GM12865 (cell line): ENCODE measurements at regions not wholly inside any gene's neighbourhood (a gene's known extent, or its start where the extent isn't known, plus 50 kb on each side); places are given as distances from the start of the nearest gene placed in this dataset.
A peak's percentile ranks its signal among the peaks of the same experiment; 100 is the strongest.

ENCODE experiments used
- DNase-seq: peaks from one replicate; pipeline ENCODE4 v3.0.0; 2010; ENCODE audit warnings: low read depth
- H3K4me3 ChIP-seq: 2 replicates; pipeline ENCODE4 v1.5.1; 2011; ENCODE audit warnings: mild to moderate bottlenecking, low read depth, low read length, control low read depth
- CTCF ChIP-seq: IDR thresholded peaks from 2 replicates; pipeline ENCODE4 v1.5.1; 2011; ENCODE audit warnings: low read length, control low read depth, low read depth, inconsistent platforms; ENCODE audit not compliant: insufficient read depth; ENCODE audit errors: missing control alignments

- no peak for DNase-seq
- no peak overlapping the region for H3K4me3 ChIP-seq
- TF ChIP-seq CTCF = no peak
Observed at GRCh38 chr5:167966979-167967378, 324.5 kb upstream of the WWC1 start.

- H3K4me3 ChIP-seq = no peak overlapping the region
- DNase-seq = no peak
- TF ChIP-seq CTCF = no peak
Observed at GRCh38 chr5:167967494-167968177, 323.8 kb upstream of the WWC1 start.

- H3K4me3 ChIP-seq = no peak overlapping the region
- no peak for TF ChIP-seq CTCF
- no peak for DNase-seq
Observed at GRCh38 chr5:167968837-167969236, 322.6 kb upstream of the WWC1 start.

- H3K4me3 ChIP-seq = no peak overlapping the region
- DNase-seq = peak; percentile 30
- TF ChIP-seq CTCF = no peak
Observed at GRCh38 chr5:167969998-167970397, 321.4 kb upstream of the WWC1 start.

- no peak overlapping the region for H3K4me3 ChIP-seq
- no peak for TF ChIP-seq CTCF
- DNase-seq = no peak
Observed at GRCh38 chr5:167971706-167972105, 319.7 kb upstream of the WWC1 start.

GRCh38 chr5:167973126-167973525, 318.3 kb upstream of the WWC1 start:
- H3K4me3 ChIP-seq = no peak overlapping the region
- no peak for TF ChIP-seq CTCF
- DNase-seq = no peak

GRCh38 chr5:167984951-167985350, 306.5 kb upstream of the WWC1 start:
- DNase-seq = no peak
- no peak overlapping the region for H3K4me3 ChIP-seq
- TF ChIP-seq CTCF = no peak
